Lower leg skin (tissue), 3 donors: ENCODE measurements at regions not wholly inside any gene's neighbourhood (a gene's known extent, or its start where the extent isn't known, plus 50 kb on each side); places are given as distances from the start of the nearest gene placed in this dataset.

ENCODE experiments used
- CTCF ChIP-seq, 3 donors: fragments of 450-650 bp; IDR thresholded peaks; one replicate each; pipeline ENCODE4 v1.5.1; 2016; ENCODE audit warnings: antibody characterized with exemption in 3 of 3, mild to moderate bottlenecking in 3 of 3, moderate library complexity in 2 of 3
- POLR2A ChIP-seq, 2 donors: fragments of 450-650 bp; IDR thresholded peaks; one replicate each; pipeline ENCODE4 v1.6.1; 2016 to 2017; ENCODE audit warnings: antibody characterized with exemption in 2 of 2, mild to moderate bottlenecking in 1 of 2, moderate library complexity in 1 of 2

GRCh38 chr12:126480451-126480850, 1415.2 kb downstream of the AACS start:
- TF ChIP-seq CTCF (IDR thresholded peaks at IDR 0.05) (no peak), POLR2A (IDR thresholded peaks at IDR 0.05) (no peak)
